ENCODE measurements at regions not wholly inside any gene's neighbourhood (a gene's known extent, or its start where the extent isn't known, plus 50 kb on each side); places are given as distances from the start of the nearest gene placed in this dataset.

GRCh38 chr13:109670776-109671175, 115.6 kb downstream of the IRS2 start:
- TF ChIP-seq, protein P1, sequence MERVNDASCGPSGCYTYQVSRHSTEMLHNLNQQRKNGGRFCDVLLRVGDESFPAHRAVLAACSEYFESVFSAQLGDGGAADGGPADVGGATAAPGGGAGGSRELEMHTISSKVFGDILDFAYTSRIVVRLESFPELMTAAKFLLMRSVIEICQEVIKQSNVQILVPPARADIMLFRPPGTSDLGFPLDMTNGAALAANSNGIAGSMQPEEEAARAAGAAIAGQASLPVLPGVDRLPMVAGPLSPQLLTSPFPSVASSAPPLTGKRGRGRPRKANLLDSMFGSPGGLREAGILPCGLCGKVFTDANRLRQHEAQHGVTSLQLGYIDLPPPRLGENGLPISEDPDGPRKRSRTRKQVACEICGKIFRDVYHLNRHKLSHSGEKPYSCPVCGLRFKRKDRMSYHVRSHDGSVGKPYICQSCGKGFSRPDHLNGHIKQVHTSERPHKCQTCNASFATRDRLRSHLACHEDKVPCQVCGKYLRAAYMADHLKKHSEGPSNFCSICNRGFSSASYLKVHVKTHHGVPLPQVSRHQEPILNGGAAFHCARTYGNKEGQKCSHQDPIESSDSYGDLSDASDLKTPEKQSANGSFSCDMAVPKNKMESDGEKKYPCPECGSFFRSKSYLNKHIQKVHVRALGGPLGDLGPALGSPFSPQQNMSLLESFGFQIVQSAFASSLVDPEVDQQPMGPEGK (CRISPR knock-in tag; IDR thresholded peaks at IDR 0.05; ENCODE audit: borderline replicate concordance), result no peak
- TF ChIP-seq GLIS3 (CRISPR knock-in tag; IDR thresholded peaks at IDR 0.05) (no peak), ZFP30 (CRISPR knock-in tag; IDR thresholded peaks at IDR 0.05) (no peak), TCF4 (CRISPR knock-in tag; IDR thresholded peaks at IDR 0.05; ENCODE audit: borderline replicate concordance) (no peak), CSRNP3 (CRISPR knock-in tag; IDR thresholded peaks at IDR 0.05) (no peak), ZNF8 (CRISPR knock-in tag; IDR thresholded peaks at IDR 0.05) (no peak)
